Hepatocyte (in vitro differentiated cells): ENCODE measurements at regions not wholly inside any gene's neighbourhood (a gene's known extent, or its start where the extent isn't known, plus 50 kb on each side); places are given as distances from the start of the nearest gene placed in this dataset.

Source experiments
- DNase-seq: peaks from one replicate; pipeline ENCODE4 v3.0.0-alpha.2; 2016; ENCODE audit warnings: low spot score
- H2AFZ ChIP-seq: fragments of 200-600 bp; sonication (generic); 2 replicates; pipeline ENCODE4 v1.6.0; 2016; ENCODE audit warnings: antibody characterized with exemption, mild to moderate bottlenecking
- H3K27ac ChIP-seq: fragments of 200-600 bp; sonication (generic); 2 replicates; pipeline ENCODE4 v1.5.1; 2016; ENCODE audit warnings: mild to moderate bottlenecking
- H3K27me3 ChIP-seq: fragments of 200-600 bp; sonication (generic); 2 replicates; pipeline ENCODE4 v1.6.1; 2016
- H3K36me3 ChIP-seq: fragments of 200-600 bp; sonication (generic); replicated peaks from 2 replicates; pipeline ENCODE4 v1.5.1; 2016; ENCODE audit warnings: low read depth; ENCODE audit not compliant: insufficient read depth
- H3K4me1 ChIP-seq: fragments of 200-600 bp; sonication (generic); 2 replicates; pipeline ENCODE4 v1.5.1; 2016; ENCODE audit warnings: mild to moderate bottlenecking, moderate library complexity; ENCODE audit not compliant: insufficient read depth
- H3K4me2 ChIP-seq: fragments of 200-600 bp; sonication (generic); 2 replicates; pipeline ENCODE4 v1.6.0; 2016
- H3K4me3 ChIP-seq: fragments of 200-600 bp; sonication (generic); 2 replicates; pipeline ENCODE4 v1.5.1; 2016; ENCODE audit warnings: mild to moderate bottlenecking
- H3K79me2 ChIP-seq: fragments of 200-600 bp; sonication (generic); 2 replicates; pipeline ENCODE4 v1.6.0; 2017; ENCODE audit warnings: mild to moderate bottlenecking
- H3K9me2 ChIP-seq: fragments of 200-600 bp; sonication (generic); replicated peaks from 2 replicates; pipeline ENCODE4 v1.6.0; 2017; ENCODE audit warnings: mild to moderate bottlenecking; ENCODE audit not compliant: insufficient read depth
- H3K9me3 ChIP-seq: fragments of 200-600 bp; sonication (generic); 2 replicates; pipeline ENCODE4 v1.5.1; 2016; ENCODE audit warnings: low read depth, mild to moderate bottlenecking
- H4K20me1 ChIP-seq: fragments of 200-600 bp; sonication (generic); 2 replicates; pipeline ENCODE4 v1.6.0; 2016; ENCODE audit warnings: mild to moderate bottlenecking; ENCODE audit not compliant: insufficient read depth, poor library complexity, severe bottlenecking
- CTCF ChIP-seq: fragments of 200-600 bp; sonication (generic); IDR thresholded peaks from 2 replicates; pipeline ENCODE4 v1.5.1; 2016; ENCODE audit warnings: antibody characterized with exemption, mild to moderate bottlenecking; ENCODE audit not compliant: poor library complexity
- EZH2 ChIP-seq: fragments of 200-600 bp; sonication (generic); IDR thresholded peaks from 2 replicates; pipeline ENCODE4 v1.6.1; 2016; ENCODE audit warnings: antibody characterized with exemption, mild to moderate bottlenecking, borderline replicate concordance
- EZH2phosphoT487 ChIP-seq: fragments of 200-600 bp; sonication (generic); IDR thresholded peaks from one replicate; pipeline ENCODE4 v1.6.1; 2018; ENCODE audit warnings: antibody characterized with exemption, mild to moderate bottlenecking, low read depth, moderate library complexity; ENCODE audit not compliant: unreplicated experiment, severe bottlenecking
- WGBS: methylation state at CpG from one replicate; pipeline ENCODE4 v1.1.6; 2016; ENCODE audit warnings: low lambda C conversion rate; ENCODE audit errors: missing lambda C conversion rate; 5-methylcytosine and 5-hydroxymethylcytosine counted together

GRCh38 chr10:93182049-93182327 lies 108.3 kb downstream of the CYP26A1 start:
- H3K4me1 ChIP-seq, result no peaks in the 10 kb centered on the region
- TF ChIP-seq EZH2phosphoT487, result no peak
- no peak for TF ChIP-seq CTCF
- no peak for TF ChIP-seq EZH2
- H3K4me3 ChIP-seq, result no peak overlapping the region
- no peaks in the 10 kb centered on the region for H3K79me2 ChIP-seq
- no peak overlapping the region for H3K4me2 ChIP-seq
- H3K9me2 ChIP-seq, result no peaks in the 10 kb centered on the region
- DNase-seq, result no peak
- H3K36me3 ChIP-seq, result no peaks in the 10 kb centered on the region
- H4K20me1 ChIP-seq, result no peaks in the 10 kb centered on the region
- WGBS, result 89% methylated on average over 4 of the region's 4 CpGs
- H3K27me3 ChIP-seq, result no peaks in the 10 kb centered on the region
- H3K9me3 ChIP-seq, result no peaks in the 10 kb centered on the region
- H3K27ac ChIP-seq, result no peak overlapping the region
- H2AFZ ChIP-seq, result no peak overlapping the region

- DNase-seq, result no peak
- Histone ChIP-seq H3K36me3 (no peaks in the 10 kb centered on the region), H3K9me3 (no peaks in the 10 kb centered on the region), H3K27ac (no peak overlapping the region), H3K79me2 (no peaks in the 10 kb centered on the region), H3K4me1 (no peaks in the 10 kb centered on the region), H3K27me3 (no peaks in the 10 kb centered on the region), H3K9me2 (no peaks in the 10 kb centered on the region), H4K20me1 (no peaks in the 10 kb centered on the region), H2AFZ (no peak overlapping the region), H3K4me3 (no peak overlapping the region), H3K4me2 (no peak overlapping the region)
- TF ChIP-seq CTCF (no peak), EZH2 (no peak), EZH2phosphoT487 (no peak)
Measured at GRCh38 chr10:93182790-93183189, 109.1 kb downstream of the CYP26A1 start.

- Histone ChIP-seq H3K9me2 (no peaks in the 10 kb centered on the region), H3K79me2 (no peaks in the 10 kb centered on the region), H3K27ac (no peak overlapping the region), H3K4me2 (no peak overlapping the region), H3K4me1 (no peaks in the 10 kb centered on the region), H3K9me3 (no peaks in the 10 kb centered on the region), H3K27me3 (no peaks in the 10 kb centered on the region), H2AFZ (no peak overlapping the region), H3K4me3 (no peak overlapping the region), H4K20me1 (no peaks in the 10 kb centered on the region), H3K36me3 (no peaks in the 10 kb centered on the region)
- 54% methylated on average over 2 of the region's 2 CpGs for WGBS
- DNase-seq, result no peak
- TF ChIP-seq EZH2phosphoT487, result no peak
- no peak for TF ChIP-seq EZH2
- TF ChIP-seq CTCF, result no peak
Measured at GRCh38 chr10:93186653-93187052, 113.0 kb downstream of the CYP26A1 start.

GRCh38 chr10:93189944-93190343 lies 116.3 kb downstream of the CYP26A1 start:
- no peak overlapping the region for H2AFZ ChIP-seq
- no peaks in the 10 kb centered on the region for H3K4me1 ChIP-seq
- TF ChIP-seq EZH2phosphoT487 (no peak), EZH2 (no peak), CTCF (no peak)
- no peak overlapping the region for H3K4me2 ChIP-seq
- H3K79me2 ChIP-seq, result no peaks in the 10 kb centered on the region
- no peaks in the 10 kb centered on the region for H3K9me3 ChIP-seq
- H3K36me3 ChIP-seq, result no peaks in the 10 kb centered on the region
- DNase-seq, result no peak
- no peak overlapping the region for H3K4me3 ChIP-seq
- H3K27ac ChIP-seq, result no peak overlapping the region
- H3K9me2 ChIP-seq, result no peaks in the 10 kb centered on the region
- no peaks in the 10 kb centered on the region for H4K20me1 ChIP-seq
- no peaks in the 10 kb centered on the region for H3K27me3 ChIP-seq
- WGBS, result 85% methylated on average over 3 of the region's 3 CpGs
